Activated CD4-positive, alpha-beta T cell treated with anti-CD3 and anti-CD28 coated beads, Interleukin-10, Interleukin-2, amounts not matched to agents 100 ng/mL and 50 ng/mL, durations not matched to agents 16 hours and 8 hours (primary cell): ENCODE measurements at regions not wholly inside any gene's neighbourhood (a gene's known extent, or its start where the extent isn't known, plus 50 kb on each side); places are given as distances from the start of the nearest gene placed in this dataset.

Experiments
- DNase-seq: peaks from one replicate; pipeline ENCODE4 v3.0.0-alpha.2; 2020

GRCh38 chr2:120884472-120885290, 149.0 kb downstream of the GLI2 start:
- no peak for DNase-seq

GRCh38 chr2:120885321-120885720, 149.7 kb downstream of the GLI2 start:
- DNase-seq: no peak

- DNase-seq: no peak
Observed at GRCh38 chr2:120885749-120886148, 150.1 kb downstream of the GLI2 start.

GRCh38 chr2:120886534-120887319, 151.1 kb downstream of the GLI2 start:
- no peak for DNase-seq

GRCh38 chr2:120887320-120887697, 151.6 kb downstream of the GLI2 start:
- no peak for DNase-seq

- no peak for DNase-seq
Observed at GRCh38 chr2:120887741-120888231, 152.1 kb downstream of the GLI2 start.

GRCh38 chr2:120888851-120889250, 153.2 kb downstream of the GLI2 start:
- DNase-seq: no peak

GRCh38 chr2:120889936-120890335, 154.3 kb downstream of the GLI2 start:
- DNase-seq: no peak

GRCh38 chr2:120890566-120891360, 155.1 kb downstream of the GLI2 start:
- DNase-seq: no peak

- DNase-seq: no peak
Observed at GRCh38 chr2:120892271-120892966, 156.8 kb downstream of the GLI2 start.

GRCh38 chr2:120892967-120893667, 157.4 kb downstream of the GLI2 start:
- DNase-seq: no peak

- no peak for DNase-seq
Observed at GRCh38 chr2:120893811-120894584, 158.3 kb downstream of the GLI2 start.

- no peak for DNase-seq
Observed at GRCh38 chr2:120894966-120895365, 159.3 kb downstream of the GLI2 start.

- no peak for DNase-seq
Observed at GRCh38 chr2:120896126-120896525, 160.5 kb downstream of the GLI2 start.

GRCh38 chr2:120896901-120897300, 161.2 kb downstream of the GLI2 start:
- DNase-seq: no peak

GRCh38 chr2:120897399-120897798, 161.7 kb downstream of the GLI2 start:
- no peak for DNase-seq

GRCh38 chr2:120898496-120898895, 162.8 kb downstream of the GLI2 start:
- no peak for DNase-seq

GRCh38 chr2:120898961-120899750, 163.5 kb downstream of the GLI2 start:
- no peak for DNase-seq

GRCh38 chr2:120899771-120900170, 164.1 kb downstream of the GLI2 start:
- no peak for DNase-seq

GRCh38 chr2:120901201-120901600, 165.5 kb downstream of the GLI2 start:
- no peak for DNase-seq
